ENCODE measurements at regions not wholly inside any gene's neighbourhood (a gene's known extent, or its start where the extent isn't known, plus 50 kb on each side); places are given as distances from the start of the nearest gene placed in this dataset.

DNA sequence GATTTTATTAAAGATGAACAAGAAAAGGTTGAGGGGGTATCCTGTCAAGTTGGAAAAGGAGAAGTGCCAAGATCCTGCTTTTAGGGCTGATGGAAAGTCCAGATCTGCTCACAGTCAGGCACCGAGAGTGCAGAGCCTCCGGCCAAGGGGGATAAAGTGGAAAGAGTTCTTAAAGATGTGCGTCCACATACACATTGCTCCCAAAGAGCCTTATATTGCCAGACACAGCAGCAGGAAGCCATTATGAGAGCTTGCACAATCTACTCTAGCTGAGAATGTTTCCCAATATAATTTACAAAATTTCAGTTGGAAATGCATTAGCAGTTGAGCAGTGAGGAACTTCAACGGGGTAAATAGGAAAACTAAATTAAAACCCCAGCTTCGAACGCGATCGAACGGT lies 95.6 kb downstream of the SALL1 start:
- no peak overlapping the region for H3K27ac ChIP-seq
- H3K4me3 ChIP-seq = no peak overlapping the region
- no peaks in the 10 kb centered on the region for H3K4me1 ChIP-seq
- no peaks in the 10 kb centered on the region for H3K9me3 ChIP-seq
- TF ChIP-seq, protein P1, sequence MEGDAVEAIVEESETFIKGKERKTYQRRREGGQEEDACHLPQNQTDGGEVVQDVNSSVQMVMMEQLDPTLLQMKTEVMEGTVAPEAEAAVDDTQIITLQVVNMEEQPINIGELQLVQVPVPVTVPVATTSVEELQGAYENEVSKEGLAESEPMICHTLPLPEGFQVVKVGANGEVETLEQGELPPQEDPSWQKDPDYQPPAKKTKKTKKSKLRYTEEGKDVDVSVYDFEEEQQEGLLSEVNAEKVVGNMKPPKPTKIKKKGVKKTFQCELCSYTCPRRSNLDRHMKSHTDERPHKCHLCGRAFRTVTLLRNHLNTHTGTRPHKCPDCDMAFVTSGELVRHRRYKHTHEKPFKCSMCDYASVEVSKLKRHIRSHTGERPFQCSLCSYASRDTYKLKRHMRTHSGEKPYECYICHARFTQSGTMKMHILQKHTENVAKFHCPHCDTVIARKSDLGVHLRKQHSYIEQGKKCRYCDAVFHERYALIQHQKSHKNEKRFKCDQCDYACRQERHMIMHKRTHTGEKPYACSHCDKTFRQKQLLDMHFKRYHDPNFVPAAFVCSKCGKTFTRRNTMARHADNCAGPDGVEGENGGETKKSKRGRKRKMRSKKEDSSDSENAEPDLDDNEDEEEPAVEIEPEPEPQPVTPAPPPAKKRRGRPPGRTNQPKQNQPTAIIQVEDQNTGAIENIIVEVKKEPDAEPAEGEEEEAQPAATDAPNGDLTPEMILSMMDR (IDR thresholded peaks at IDR 0.05) = no peak
- H3K36me3 ChIP-seq = no peaks in the 10 kb centered on the region
- H3K27me3 ChIP-seq = peaks cover 0 to 8% of the 10 kb centered on the region in 2 donors
- intact Hi-C loops (cut with DNase I; ENCODE audit: low total_unique reads) = no loop called here
- no peak for DNase-seq

DNA sequence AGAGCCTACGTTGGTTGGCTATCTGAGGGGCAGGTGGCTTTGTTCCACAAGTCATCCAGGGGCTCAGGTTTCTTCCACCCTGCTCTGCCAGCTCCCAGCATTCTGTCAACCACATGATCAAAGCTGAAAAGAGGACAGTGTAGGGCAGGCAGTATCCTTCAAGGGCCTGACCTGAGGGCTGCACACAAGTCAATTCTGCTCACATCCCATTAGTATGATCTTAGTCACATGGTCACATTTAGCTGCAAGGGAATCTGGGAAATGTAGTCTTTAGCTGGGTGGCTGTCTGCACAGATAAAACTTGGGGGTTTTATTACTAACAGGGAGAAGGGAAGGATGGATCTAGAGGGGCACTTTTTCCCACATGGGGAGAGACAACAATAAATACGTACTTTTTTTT lies 97.3 kb downstream of the SALL1 start:
- H3K9me3 ChIP-seq = no peaks in the 10 kb centered on the region
- TF ChIP-seq, protein P1 (IDR thresholded peaks at IDR 0.05) = no peak
- no peak overlapping the region for H3K4me3 ChIP-seq
- H3K4me1 ChIP-seq = no peaks in the 10 kb centered on the region
- H3K27me3 ChIP-seq = peaks cover 0 to 8% of the 10 kb centered on the region in 2 donors
- no peak overlapping the region for H3K27ac ChIP-seq
- no peaks in the 10 kb centered on the region for H3K36me3 ChIP-seq
- DNase-seq = no peak
- intact Hi-C loops (cut with DNase I; ENCODE audit: low total_unique reads) = no loop called here

DNA sequence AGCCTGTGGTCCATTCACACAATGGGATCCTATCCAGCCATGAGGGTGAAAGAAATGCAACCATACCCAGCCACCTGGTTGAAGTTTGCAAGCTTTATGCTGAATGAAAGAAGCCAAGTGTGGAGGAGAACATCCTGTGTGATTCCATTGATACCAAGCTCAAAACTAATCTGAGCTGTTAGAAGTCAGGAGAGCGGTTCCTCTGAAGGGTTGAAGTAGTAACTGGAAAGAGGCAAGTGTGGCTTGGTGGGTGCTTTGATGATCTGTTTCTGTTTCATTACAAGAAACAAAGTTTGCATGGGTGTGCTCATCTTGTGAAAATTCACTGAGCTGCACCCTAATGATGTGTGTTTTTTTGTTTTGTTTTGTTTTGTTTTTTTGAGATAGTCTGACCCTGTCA lies 99.4 kb downstream of the SALL1 start:
- H3K9me3 ChIP-seq = no peaks in the 10 kb centered on the region
- intact Hi-C loops (cut with DNase I; ENCODE audit: low total_unique reads) = no loop called here

DNA sequence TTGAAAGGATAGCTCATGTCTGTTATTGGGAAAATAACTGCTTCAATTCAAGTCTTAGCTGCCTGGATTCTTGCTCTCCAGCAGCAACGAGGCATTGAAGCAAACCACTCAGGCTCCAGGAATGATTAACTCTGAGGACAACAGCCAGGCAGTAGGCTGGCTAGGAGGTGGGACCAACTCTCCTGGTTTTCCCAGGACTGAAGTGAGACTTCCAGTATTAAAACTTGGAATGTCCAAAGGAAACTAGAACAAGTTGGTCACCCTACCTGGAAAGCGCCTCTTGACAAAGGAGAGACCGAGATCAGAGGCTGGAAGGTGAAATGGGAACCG lies 100.7 kb downstream of the SALL1 start:
- TF ChIP-seq, protein P1 (IDR thresholded peaks at IDR 0.05) = no peak
- Histone ChIP-seq H3K4me1 (no peaks in the 10 kb centered on the region), H3K27ac (no peak overlapping the region), H3K9me3 (no peaks in the 10 kb centered on the region), H3K27me3 (peaks cover 0 to 5% of the 10 kb centered on the region in 2 donors), H3K36me3 (no peaks in the 10 kb centered on the region), H3K4me3 (no peak overlapping the region)
- intact Hi-C loops (cut with DNase I; ENCODE audit: low total_unique reads) = no loop called here
- no peak for DNase-seq

More for the DNA sequence above, 99.4 kb downstream of the SALL1 start:
- Histone ChIP-seq H3K4me1 (no peaks in the 10 kb centered on the region), H3K27ac (no peak overlapping the region), H3K36me3 (no peaks in the 10 kb centered on the region), H3K4me3 (no peak overlapping the region), H3K27me3 (peaks cover 0 to 8% of the 10 kb centered on the region in 2 donors)
- TF ChIP-seq, protein P1 (IDR thresholded peaks at IDR 0.05) = no peak
- no peak for DNase-seq

DNA sequence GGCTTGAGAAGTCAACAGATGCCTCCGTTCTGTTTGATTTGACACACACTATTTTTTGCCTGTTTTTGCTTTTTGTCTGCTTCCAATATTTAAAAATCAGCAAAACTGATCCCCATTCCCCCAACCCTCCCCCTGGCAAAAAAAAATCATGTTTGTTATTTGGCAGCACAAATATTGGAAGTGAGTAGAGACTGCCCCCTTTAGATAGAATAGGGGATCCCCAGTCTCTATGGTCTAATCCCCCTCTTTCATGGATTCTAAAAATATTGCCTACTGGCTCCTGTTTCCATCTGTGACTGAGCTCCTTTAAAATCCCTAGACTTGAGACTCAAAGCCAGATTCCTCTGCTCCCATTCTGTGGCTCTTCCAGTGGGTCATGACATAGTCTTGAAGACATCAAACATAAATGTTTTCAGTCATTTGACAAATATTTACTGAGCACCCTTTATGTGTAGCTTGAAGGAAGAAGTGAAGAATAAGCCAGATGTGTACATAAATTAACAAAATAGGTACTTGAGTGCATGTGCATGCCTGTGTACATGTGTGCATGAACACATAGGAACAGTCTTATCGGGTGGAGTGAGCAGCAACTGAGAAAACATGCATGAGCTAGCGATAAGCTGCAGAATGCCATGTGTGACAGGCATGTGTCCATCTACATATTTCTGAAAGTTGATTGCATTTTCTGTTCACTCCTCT lies 101.2 kb downstream of the SALL1 start:
- no peak for DNase-seq
- H3K27ac ChIP-seq = no peak overlapping the region
- no peak overlapping the region for H3K4me3 ChIP-seq
- no peaks in the 10 kb centered on the region for H3K36me3 ChIP-seq
- no peaks in the 10 kb centered on the region for H3K27me3 ChIP-seq
- TF ChIP-seq, protein P1 (IDR thresholded peaks at IDR 0.05) = no peak
- H3K9me3 ChIP-seq = no peaks in the 10 kb centered on the region
- intact Hi-C loops (cut with DNase I; ENCODE audit: low total_unique reads) = no loop called here
- no peaks in the 10 kb centered on the region for H3K4me1 ChIP-seq

DNA sequence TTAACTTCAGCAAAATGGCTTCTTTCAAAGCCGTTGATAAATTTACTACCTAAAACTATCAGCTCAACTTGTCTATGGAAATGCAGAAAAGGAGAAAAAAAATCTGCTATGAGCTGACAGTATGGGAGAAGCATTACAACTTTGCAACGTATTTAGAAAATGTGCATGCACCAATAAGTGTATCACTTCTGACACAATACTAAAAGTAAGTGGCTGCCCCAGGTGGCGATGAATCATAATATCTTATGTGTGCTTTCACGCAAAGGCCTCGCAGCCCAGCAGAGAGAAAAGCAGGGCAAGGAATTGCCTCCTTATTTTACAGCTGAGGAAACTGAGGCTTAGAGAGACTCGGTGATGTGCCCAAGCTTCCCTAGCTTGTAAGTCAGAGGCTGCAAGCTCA lies 101.8 kb downstream of the SALL1 start:
- H3K36me3 ChIP-seq = no peaks in the 10 kb centered on the region
- H3K27ac ChIP-seq = no peak overlapping the region
- H3K27me3 ChIP-seq = no peaks in the 10 kb centered on the region
- no peaks in the 10 kb centered on the region for H3K9me3 ChIP-seq
- TF ChIP-seq, protein P1 (IDR thresholded peaks at IDR 0.05) = no peak
- no peak overlapping the region for H3K4me3 ChIP-seq
- no peaks in the 10 kb centered on the region for H3K4me1 ChIP-seq
- intact Hi-C loops (cut with DNase I; ENCODE audit: low total_unique reads) = no loop called here
- no peak for DNase-seq
